Hepatocyte (in vitro differentiated cells): ENCODE measurements at regions not wholly inside any gene's neighbourhood (a gene's known extent, or its start where the extent isn't known, plus 50 kb on each side); places are given as distances from the start of the nearest gene placed in this dataset.

Experiments used
- CTCF ChIP-seq: fragments of 200-600 bp; sonication (generic); IDR thresholded peaks from 2 replicates; pipeline ENCODE4 v1.5.1; 2016; ENCODE audit warnings: antibody characterized with exemption, mild to moderate bottlenecking; ENCODE audit not compliant: poor library complexity
- EZH2 ChIP-seq: fragments of 200-600 bp; sonication (generic); IDR thresholded peaks from 2 replicates; pipeline ENCODE4 v1.6.1; 2016; ENCODE audit warnings: antibody characterized with exemption, mild to moderate bottlenecking, borderline replicate concordance
- EZH2phosphoT487 ChIP-seq: fragments of 200-600 bp; sonication (generic); IDR thresholded peaks from one replicate; pipeline ENCODE4 v1.6.1; 2018; ENCODE audit warnings: antibody characterized with exemption, mild to moderate bottlenecking, low read depth, moderate library complexity; ENCODE audit not compliant: unreplicated experiment, severe bottlenecking

- TF ChIP-seq EZH2phosphoT487 (no peak), CTCF (no peak), EZH2 (no peak)
Observed at GRCh38 chrX:38948046-38948445, 146.8 kb downstream of the MID1IP1 start.
